ENCODE measurements at regions not wholly inside any gene's neighbourhood (a gene's known extent, or its start where the extent isn't known, plus 50 kb on each side); places are given as distances from the start of the nearest gene placed in this dataset.
"Not testable (repeated sequence)": the region's sequence is repeated elsewhere in the genome, so short reads cannot be mapped to it uniquely, and the experiment has no call there.

DNA sequence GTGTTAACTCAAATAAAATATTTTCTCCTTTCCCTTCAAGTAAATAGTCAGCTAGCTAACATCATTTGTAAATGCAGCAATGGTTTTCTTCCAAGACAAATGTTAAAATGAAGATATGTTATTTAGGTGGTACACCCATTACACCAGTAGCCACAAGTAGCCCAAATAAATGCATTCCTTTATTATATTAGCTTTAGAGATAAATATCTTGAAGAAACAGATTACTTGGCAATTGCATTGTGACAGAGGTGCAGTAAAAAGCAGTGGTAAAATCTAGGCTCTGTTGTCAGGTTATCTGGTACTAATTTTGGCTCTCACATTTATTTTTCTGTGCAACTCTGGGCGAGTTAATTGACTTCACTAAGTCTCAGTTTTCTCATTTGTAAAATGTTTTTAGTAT, 193.0 kb downstream of the NAA11 start:
- no peak for DNase-seq
- TF ChIP-seq POLR2A (IDR thresholded peaks at IDR 0.05; ENCODE audit: low read length) (no peak), GATA1 (IDR thresholded peaks at IDR 0.05; ENCODE audit: low read depth, low read length) (no peak)

GRCh38 chr4:79121875-79122358, 182.7 kb upstream of the PAQR3 start:
- DNase-seq, result no peak
- no peak for TF ChIP-seq GATA1 (IDR thresholded peaks at IDR 0.05; ENCODE audit: low read depth, low read length)
- no peak for TF ChIP-seq POLR2A (IDR thresholded peaks at IDR 0.05; ENCODE audit: low read length)

- no peak for DNase-seq
- no peak for TF ChIP-seq GATA1 (IDR thresholded peaks at IDR 0.05; ENCODE audit: low read depth, low read length)
- no peak for TF ChIP-seq POLR2A (IDR thresholded peaks at IDR 0.05; ENCODE audit: low read length)
These were observed 182.0 kb upstream of the PAQR3 start for GRCh38 chr4:79121223-79121622.

DNA sequence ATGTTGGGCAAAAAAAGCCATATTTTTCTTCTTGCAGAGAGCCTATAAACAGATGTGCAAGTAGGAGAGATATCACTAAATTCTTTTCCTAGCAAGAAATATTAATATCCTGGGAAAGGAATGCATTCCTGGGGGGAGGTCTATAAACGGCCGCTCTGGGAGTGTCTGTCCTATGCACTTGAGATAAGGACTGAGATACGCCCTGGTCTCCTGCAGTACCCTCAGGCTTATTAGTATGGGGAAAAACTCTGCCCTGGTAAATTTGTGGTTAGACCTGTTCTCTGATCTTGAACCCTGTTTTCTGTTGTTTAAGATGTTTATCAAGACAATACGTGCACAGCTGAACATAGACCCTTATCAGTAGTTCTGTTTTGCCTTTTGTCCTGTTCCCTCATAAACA, 177.8 kb upstream of the PAQR3 start:
- not testable (repeated sequence) for DNase-seq

- no peak for TF ChIP-seq GATA1 (IDR thresholded peaks at IDR 0.05; ENCODE audit: low read depth, low read length)
- DNase-seq, result no peak
These were observed 167.8 kb upstream of the PAQR3 start for GRCh38 chr4:79107014-79107413.

- TF ChIP-seq GATA1 (IDR thresholded peaks at IDR 0.05; ENCODE audit: low read depth, low read length) (no peak), POLR2A (IDR thresholded peaks at IDR 0.05; ENCODE audit: low read length) (no peak)
- DNase-seq, result no peak
These were observed 149.9 kb upstream of the PAQR3 start for GRCh38 chr4:79088946-79089691.

- TF ChIP-seq POLR2A (IDR thresholded peaks at IDR 0.05; ENCODE audit: low read length) (no peak), GATA1 (IDR thresholded peaks at IDR 0.05; ENCODE audit: low read depth, low read length) (no peak)
- no peak for DNase-seq
These were observed 147.8 kb upstream of the PAQR3 start for GRCh38 chr4:79087071-79087470.

GRCh38 chr4:79083406-79084010, 144.3 kb upstream of the PAQR3 start:
- TF ChIP-seq GATA1 (IDR thresholded peaks at IDR 0.05; ENCODE audit: low read depth, low read length) (no peak), POLR2A (IDR thresholded peaks at IDR 0.05; ENCODE audit: low read length) (no peak)
- DNase-seq, result no peak

GRCh38 chr4:79082997-79083396, 143.8 kb upstream of the PAQR3 start:
- TF ChIP-seq GATA1 (IDR thresholded peaks at IDR 0.05; ENCODE audit: low read depth, low read length) (no peak), POLR2A (IDR thresholded peaks at IDR 0.05; ENCODE audit: low read length) (no peak)
- DNase-seq, result no peak

DNA sequence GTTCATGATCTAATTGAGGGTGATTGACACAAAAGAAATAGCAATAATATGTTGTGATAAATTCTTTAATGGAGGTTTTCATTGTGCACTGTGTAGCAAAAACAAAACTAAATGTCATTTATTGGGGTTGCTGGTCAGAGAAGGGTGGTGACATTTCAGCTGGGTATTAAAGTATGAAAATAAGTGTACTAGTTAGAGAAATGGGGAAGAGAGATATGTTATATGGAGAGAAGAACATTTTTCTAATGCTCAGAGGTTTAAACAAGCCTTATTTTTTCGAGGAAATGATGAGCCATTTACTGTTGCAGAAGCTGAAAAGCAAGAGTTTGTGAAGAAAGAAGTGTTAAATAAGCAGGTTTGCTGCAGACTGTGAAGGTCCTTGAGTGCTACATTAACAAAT, 142.7 kb upstream of the PAQR3 start:
- TF ChIP-seq POLR2A (IDR thresholded peaks at IDR 0.05; ENCODE audit: low read length) (no peak), GATA1 (IDR thresholded peaks at IDR 0.05; ENCODE audit: low read depth, low read length) (no peak)
- no peak for DNase-seq

DNA sequence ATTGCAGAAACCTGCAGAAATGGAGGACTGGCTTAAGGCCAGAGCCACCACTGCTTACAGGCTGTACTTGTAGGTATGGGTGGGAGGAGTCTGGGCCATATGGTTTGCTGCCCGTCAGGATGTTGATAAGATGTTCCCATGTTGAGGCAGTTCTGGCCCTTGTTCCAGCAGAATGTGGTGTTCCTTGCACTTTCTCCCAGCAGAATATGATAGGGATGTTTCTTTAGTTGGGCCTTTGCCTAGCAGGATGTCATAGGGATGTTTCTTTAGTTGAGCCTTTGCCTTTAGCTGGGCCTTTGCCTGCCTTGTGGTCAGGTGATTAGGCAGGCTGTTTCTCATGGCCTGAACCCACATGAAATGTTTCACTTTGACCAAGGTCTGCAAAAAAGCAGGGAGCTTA, 139.1 kb upstream of the PAQR3 start:
- no peak for DNase-seq
- no peak for TF ChIP-seq GATA1 (IDR thresholded peaks at IDR 0.05; ENCODE audit: low read depth, low read length)
- TF ChIP-seq POLR2A (IDR thresholded peaks at IDR 0.05; ENCODE audit: low read length), result no peak

- no peak for DNase-seq
- TF ChIP-seq POLR2A (IDR thresholded peaks at IDR 0.05; ENCODE audit: low read length) (no peak), GATA1 (IDR thresholded peaks at IDR 0.05; ENCODE audit: low read depth, low read length) (no peak)
These were observed 134.8 kb upstream of the PAQR3 start for GRCh38 chr4:79074040-79074439.

DNA sequence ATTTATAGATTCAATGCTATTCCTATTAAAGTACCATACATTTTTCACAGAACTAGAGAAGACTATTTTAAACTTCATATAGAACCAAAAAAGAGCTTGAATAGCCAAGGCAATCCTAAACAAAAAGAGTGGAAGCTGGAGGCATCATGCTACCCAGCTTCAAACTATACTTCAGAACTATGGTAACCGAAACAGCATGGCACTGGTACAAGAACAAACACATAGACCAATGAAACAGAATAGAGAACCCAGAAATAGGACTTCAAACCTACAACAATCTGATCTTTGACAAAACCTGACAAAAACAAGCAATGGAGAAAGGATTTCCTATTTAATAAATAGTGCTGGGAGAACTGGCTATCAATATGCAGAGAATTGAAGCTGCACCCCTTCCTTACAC, 134.2 kb upstream of the PAQR3 start:
- DNase-seq, result no peak
- TF ChIP-seq POLR2A (IDR thresholded peaks at IDR 0.05; ENCODE audit: low read length) (no peak), GATA1 (IDR thresholded peaks at IDR 0.05; ENCODE audit: low read depth, low read length) (no peak)

GRCh38 chr4:79065262-79065661, 126.0 kb upstream of the PAQR3 start:
- no peak for TF ChIP-seq GATA1 (IDR thresholded peaks at IDR 0.05; ENCODE audit: low read depth, low read length)
- no peak for TF ChIP-seq POLR2A (IDR thresholded peaks at IDR 0.05; ENCODE audit: low read length)
- DNase-seq, result no peak

- TF ChIP-seq POLR2A (IDR thresholded peaks at IDR 0.05; ENCODE audit: low read length) (no peak), GATA1 (IDR thresholded peaks at IDR 0.05; ENCODE audit: low read depth, low read length) (no peak)
- DNase-seq, result no peak
These were observed 125.6 kb upstream of the PAQR3 start for GRCh38 chr4:79064806-79065205.
